ENCODE measurements at regions not wholly inside any gene's neighbourhood (a gene's known extent, or its start where the extent isn't known, plus 50 kb on each side); places are given as distances from the start of the nearest gene placed in this dataset.

DNA sequence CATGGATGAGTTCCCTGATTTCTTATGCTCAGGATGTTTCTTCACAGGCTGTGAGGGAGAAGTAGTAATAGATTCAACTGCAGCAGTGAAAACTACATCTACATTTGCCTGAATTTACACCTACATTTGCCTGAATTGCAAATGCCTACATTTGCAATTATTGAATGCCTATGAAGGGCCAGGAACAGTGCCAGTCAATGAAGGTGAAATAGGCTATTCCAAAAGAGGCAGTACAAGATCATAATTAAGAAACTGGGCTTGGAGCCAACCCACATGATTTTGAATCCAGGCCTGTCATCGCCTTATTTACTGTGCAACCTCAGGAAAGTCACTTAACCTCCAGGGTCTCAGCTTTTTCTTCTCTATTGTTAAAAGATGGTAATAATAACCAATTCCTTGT is 1353.3 kb downstream of the FAM181B start:
- TF ChIP-seq, protein P1, sequence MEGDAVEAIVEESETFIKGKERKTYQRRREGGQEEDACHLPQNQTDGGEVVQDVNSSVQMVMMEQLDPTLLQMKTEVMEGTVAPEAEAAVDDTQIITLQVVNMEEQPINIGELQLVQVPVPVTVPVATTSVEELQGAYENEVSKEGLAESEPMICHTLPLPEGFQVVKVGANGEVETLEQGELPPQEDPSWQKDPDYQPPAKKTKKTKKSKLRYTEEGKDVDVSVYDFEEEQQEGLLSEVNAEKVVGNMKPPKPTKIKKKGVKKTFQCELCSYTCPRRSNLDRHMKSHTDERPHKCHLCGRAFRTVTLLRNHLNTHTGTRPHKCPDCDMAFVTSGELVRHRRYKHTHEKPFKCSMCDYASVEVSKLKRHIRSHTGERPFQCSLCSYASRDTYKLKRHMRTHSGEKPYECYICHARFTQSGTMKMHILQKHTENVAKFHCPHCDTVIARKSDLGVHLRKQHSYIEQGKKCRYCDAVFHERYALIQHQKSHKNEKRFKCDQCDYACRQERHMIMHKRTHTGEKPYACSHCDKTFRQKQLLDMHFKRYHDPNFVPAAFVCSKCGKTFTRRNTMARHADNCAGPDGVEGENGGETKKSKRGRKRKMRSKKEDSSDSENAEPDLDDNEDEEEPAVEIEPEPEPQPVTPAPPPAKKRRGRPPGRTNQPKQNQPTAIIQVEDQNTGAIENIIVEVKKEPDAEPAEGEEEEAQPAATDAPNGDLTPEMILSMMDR (IDR thresholded peaks at IDR 0.05), result no peak
- TF ChIP-seq POLR2A (IDR thresholded peaks at IDR 0.05) (no peak), EP300 (IDR thresholded peaks at IDR 0.05) (no peak)
